ENCODE measurements at regions not wholly inside any gene's neighbourhood (a gene's known extent, or its start where the extent isn't known, plus 50 kb on each side); places are given as distances from the start of the nearest gene placed in this dataset.

- TF ChIP-seq POLR2A (IDR thresholded peaks at IDR 0.05; ENCODE audit: borderline replicate concordance, extremely low read depth, insufficient read depth, insufficient read length) = no peak
- no peak for TF ChIP-seq CTCF (IDR thresholded peaks at IDR 0.05 in 2 of 3, conservative IDR thresholded peaks at IDR 0.05 in 1 of 3; ENCODE audit: borderline replicate concordance in 1 of 3, insufficient read depth in 1 of 3, low read depth in 2 of 3, low read length in 2 of 3)
- no peak for TF ChIP-seq RAD21 (IDR thresholded peaks at IDR 0.05; ENCODE audit: low read depth)
- TF ChIP-seq CEBPB (IDR thresholded peaks at IDR 0.05; ENCODE audit: low read depth) = no peak
- TF ChIP-seq ZFX (IDR thresholded peaks at IDR 0.05) = no peak
Observed at GRCh38 chr5:104421431-104421830, 858.8 kb upstream of the NUDT12 start.

Measured in HCT116 (cell line).